Spleen (tissue), 11 donors: ENCODE measurements at regions not wholly inside any gene's neighbourhood (a gene's known extent, or its start where the extent isn't known, plus 50 kb on each side); places are given as distances from the start of the nearest gene placed in this dataset.

Experiments used
- DNase-seq: peaks from one replicate; pipeline ENCODE4 v3.0.0-alpha.2; 2020
- H3K27ac ChIP-seq, 8 donors: fragments of 200-600 bp; sonication (generic) in 7 of 8; 1 replicate in 4 of 8; 2 replicates in 4 of 8; pipeline versions ENCODE4 v1.5.0 to v1.8.0; 2016 to 2021; ENCODE audit warnings: inconsistent platforms in 4 of 8, mild to moderate bottlenecking in 4 of 8, moderate library complexity in 1 of 8
- H3K27me3 ChIP-seq, 7 donors: fragments of 200-600 bp; sonication (generic) in 6 of 7; replicated peaks in 1 of 7; 1 replicate in 4 of 7; 2 replicates in 3 of 7; pipeline versions ENCODE4 v1.5.0 to v1.8.0; 2016 to 2021; ENCODE audit warnings: inconsistent platforms in 3 of 7, mild to moderate bottlenecking in 1 of 7
- H3K36me3 ChIP-seq, 6 donors: fragments of 200-600 bp; sonication (generic) in 5 of 6; 1 replicate in 4 of 6; 2 replicates in 2 of 6; pipeline versions ENCODE4 v1.5.0 to v1.8.0; 2016 to 2021; ENCODE audit warnings: inconsistent platforms in 2 of 6
- H3K4me1 ChIP-seq, 6 donors: fragments of 200-600 bp; sonication (generic) in 5 of 6; 1 replicate in 3 of 6; 2 replicates in 3 of 6; pipeline versions ENCODE4 v1.5.0 to v1.8.0; 2016 to 2021; ENCODE audit warnings: inconsistent platforms in 3 of 6
- H3K4me3 ChIP-seq, 8 donors: fragments of 200-600 bp; sonication (generic) in 7 of 8; 1 replicate in 4 of 8; 2 replicates in 4 of 8; pipeline versions ENCODE4 v1.5.0 to v1.8.0; 2016 to 2021; ENCODE audit warnings: inconsistent platforms in 4 of 8, mild to moderate bottlenecking in 4 of 8, moderate library complexity in 2 of 8
- H3K9me3 ChIP-seq, 8 donors: fragments of 200-600 bp; sonication (generic) in 7 of 8; 1 replicate in 4 of 8; 2 replicates in 4 of 8; pipeline versions ENCODE4 v1.5.0 to v1.8.0; 2016 to 2021; ENCODE audit warnings: inconsistent platforms in 4 of 8
- POLR2A ChIP-seq, 3 donors: fragments of 450-650 bp; IDR thresholded peaks; one replicate each; pipeline ENCODE4 v1.5.1; 2017; ENCODE audit warnings: antibody characterized with exemption in 3 of 3, mild to moderate bottlenecking in 1 of 3
- POLR2AphosphoS5 ChIP-seq, 3 donors: sonication (generic); formaldehyde crosslinking; IDR thresholded peaks; one replicate each; pipeline ENCODE4 v1.5.1; 2017; ENCODE audit warnings: antibody characterized with exemption in 3 of 3
- WGBS, 5 donors: extraction: QIAGEN DNeasy Blood & Tissue Kit in 3 of 5; methylation state at CpG; one replicate each; pipeline versions ENCODE4 v1.1.5 to v1.1.7; 2013 to 2018; 5-methylcytosine and 5-hydroxymethylcytosine counted together
- intact Hi-C: fragments of 100-400 bp; cut with DNase I; formaldehyde crosslinking; loops from one replicate; pipeline ENCODE4 v1.15.0; 2023; ENCODE audit warnings: low total_unique reads
- TF ChIP-seq, protein P1 (sequence below), 11 experiments: fragments of 200-600 bp in 7 of 11; fragments of 450-650 bp in 4 of 11; sonication (generic) in 4 of 11; IDR thresholded peaks in 8 of 11; conservative IDR thresholded peaks in 3 of 11; 1 replicate in 7 of 11; 2 replicates in 4 of 11; pipeline versions ENCODE4 v1.4.0 to v1.8.0; 2016 to 2021; ENCODE audit warnings: antibody characterized with exemption in 11 of 11, inconsistent platforms in 4 of 11, mild to moderate bottlenecking in 1 of 11
- donor health status: healthy with polysubstance abuse.
- donor health status: DM: no; HTN: no; CAD: no; lungs with moderate emphysema.
- donor health status: DM: no; HTN: no; CAD: no.
- donor health status: Bipolar disorder and iron deficiency.
- donor health status: healthy.
- donor health status: DM: no; HTN: no; CAD: no.
- donor health status: DM: yes; HTN: yes; CAD: no.

DNA sequence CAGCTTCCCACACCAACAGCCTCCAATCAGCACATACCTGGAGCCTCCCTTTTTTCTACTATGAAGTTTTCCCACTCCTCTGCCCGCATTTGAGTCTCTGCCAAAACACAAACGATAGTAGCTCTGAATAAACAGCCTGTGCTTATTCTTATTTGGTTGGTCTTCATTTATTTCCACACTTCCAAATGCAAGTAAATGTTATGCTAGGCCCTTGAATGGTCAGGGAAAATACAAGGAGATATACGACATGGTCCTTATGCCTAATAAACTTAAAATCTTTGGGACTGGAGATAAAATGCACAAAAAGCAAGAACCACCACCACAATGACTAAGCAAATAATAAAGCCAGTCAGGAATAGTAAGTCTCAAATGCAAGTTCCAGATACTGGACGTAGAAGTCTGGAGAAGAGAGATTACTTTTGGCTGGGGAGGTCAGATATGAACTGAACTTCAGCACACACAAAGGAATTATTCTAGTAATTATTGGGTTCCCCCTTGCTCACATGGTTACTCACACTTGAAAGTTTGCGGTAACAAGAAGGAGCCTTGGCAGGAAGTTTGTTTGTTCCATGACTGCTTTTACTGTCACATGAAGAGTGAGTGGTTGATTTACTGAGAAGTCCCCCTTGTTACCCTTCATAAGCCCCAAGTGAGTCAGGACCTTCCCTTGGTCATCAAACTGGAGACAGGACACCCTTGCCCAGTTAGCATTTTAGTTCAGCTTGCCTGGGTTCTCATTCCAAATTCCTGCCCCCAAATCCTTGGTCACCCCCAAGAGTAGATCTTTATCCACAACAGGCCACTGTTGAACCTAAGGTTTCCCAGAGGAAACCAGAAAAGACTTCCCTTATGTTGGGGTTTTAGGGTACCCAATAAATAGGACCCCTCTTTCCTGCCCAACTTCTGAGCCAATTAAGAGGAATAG lies 511.2 kb upstream of the JARID2 start:
- intact Hi-C loops = no loop called here
- H3K36me3 ChIP-seq = no peaks in the 10 kb centered on the region
- WGBS, 5 donors = 36 to 56% (median 55%) methylated on average over 5 of the region's 5 CpGs
- H3K27me3 ChIP-seq = no peaks in the 10 kb centered on the region
- peaks cover 22 to 97% (median 61%) of the 10 kb centered on the region in 6 donors for H3K4me1 ChIP-seq
- H3K9me3 ChIP-seq = no peaks in the 10 kb centered on the region
- no peak for DNase-seq
- TF ChIP-seq POLR2AphosphoS5 (IDR thresholded peaks at IDR 0.05) (peak in 1 of 3 donors; percentile 57), POLR2A (IDR thresholded peaks at IDR 0.05) (no peak)
- H3K4me3 ChIP-seq = peak overlapping the region in 1 of 8 donors; percentile 34
- peak overlapping the region in 6 of 8 donors; percentile 33 to 78 (median 70) for H3K27ac ChIP-seq

DNA sequence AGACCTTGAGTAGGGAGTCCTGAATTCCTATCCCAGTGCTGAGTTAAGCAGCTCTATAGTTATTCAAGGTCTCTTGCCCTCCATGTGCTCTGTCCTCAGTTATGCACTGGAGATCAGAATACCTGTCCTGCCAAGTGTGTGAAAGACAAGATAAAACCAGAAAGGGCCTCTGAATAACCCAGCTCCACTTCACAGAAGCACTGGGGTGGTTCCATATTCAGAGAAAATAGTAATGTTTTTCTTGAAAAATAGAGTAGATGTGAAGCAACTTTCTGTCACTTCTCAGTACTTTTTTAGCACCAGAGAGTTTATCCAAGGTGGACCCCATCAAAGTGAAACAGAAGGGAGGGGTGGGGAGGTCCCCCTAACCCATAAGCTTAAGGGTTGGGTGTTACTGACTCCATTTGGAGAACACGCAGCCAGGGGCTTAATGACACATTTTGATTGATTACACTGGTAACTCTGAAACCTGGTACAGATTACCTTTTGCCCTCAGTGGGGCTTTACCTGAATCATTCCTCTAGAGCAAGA lies 509.8 kb upstream of the JARID2 start:
- intact Hi-C loops = no loop called here
- no peak for DNase-seq
- 86 to 91% (median 90%) methylated on average over 1 of the region's 1 CpG for WGBS, 5 donors

DNA sequence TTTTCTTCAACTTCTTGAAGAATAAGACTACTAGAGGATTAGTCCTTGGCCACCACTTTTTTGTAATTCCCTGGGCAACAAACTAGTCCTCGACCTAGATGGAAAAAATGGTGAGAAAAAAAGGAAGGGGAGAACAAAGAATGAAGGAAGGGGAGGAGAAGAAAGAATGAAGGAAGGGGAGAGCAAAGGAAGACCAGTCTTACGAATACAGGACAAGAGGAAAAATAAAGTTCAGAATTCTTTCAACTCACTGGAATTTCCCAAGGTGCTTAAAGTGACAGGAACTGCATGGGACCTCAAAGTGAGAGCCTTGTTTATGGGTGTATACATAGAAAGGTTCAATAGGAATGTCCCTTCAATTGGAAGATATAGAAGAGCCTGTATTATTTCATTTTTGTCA lies 509.3 kb upstream of the JARID2 start:
- WGBS, 5 donors = 77 to 84% (median 81%) methylated on average over 2 of the region's 2 CpGs
- intact Hi-C loops = no loop called here
- peaks cover 18 to 80% (median 55%) of the 10 kb centered on the region in 6 donors for H3K4me1 ChIP-seq
- no peak for DNase-seq
- H3K9me3 ChIP-seq = no peaks in the 10 kb centered on the region
- H3K27me3 ChIP-seq = no peaks in the 10 kb centered on the region
- TF ChIP-seq, protein P1, sequence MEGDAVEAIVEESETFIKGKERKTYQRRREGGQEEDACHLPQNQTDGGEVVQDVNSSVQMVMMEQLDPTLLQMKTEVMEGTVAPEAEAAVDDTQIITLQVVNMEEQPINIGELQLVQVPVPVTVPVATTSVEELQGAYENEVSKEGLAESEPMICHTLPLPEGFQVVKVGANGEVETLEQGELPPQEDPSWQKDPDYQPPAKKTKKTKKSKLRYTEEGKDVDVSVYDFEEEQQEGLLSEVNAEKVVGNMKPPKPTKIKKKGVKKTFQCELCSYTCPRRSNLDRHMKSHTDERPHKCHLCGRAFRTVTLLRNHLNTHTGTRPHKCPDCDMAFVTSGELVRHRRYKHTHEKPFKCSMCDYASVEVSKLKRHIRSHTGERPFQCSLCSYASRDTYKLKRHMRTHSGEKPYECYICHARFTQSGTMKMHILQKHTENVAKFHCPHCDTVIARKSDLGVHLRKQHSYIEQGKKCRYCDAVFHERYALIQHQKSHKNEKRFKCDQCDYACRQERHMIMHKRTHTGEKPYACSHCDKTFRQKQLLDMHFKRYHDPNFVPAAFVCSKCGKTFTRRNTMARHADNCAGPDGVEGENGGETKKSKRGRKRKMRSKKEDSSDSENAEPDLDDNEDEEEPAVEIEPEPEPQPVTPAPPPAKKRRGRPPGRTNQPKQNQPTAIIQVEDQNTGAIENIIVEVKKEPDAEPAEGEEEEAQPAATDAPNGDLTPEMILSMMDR (IDR thresholded peaks at IDR 0.05 in 8 of 11, conservative IDR thresholded peaks at IDR 0.05 in 3 of 11) = no peak
- TF ChIP-seq POLR2A (IDR thresholded peaks at IDR 0.05) = no peak
- TF ChIP-seq POLR2AphosphoS5 (IDR thresholded peaks at IDR 0.05) = no peak
- H3K36me3 ChIP-seq = no peaks in the 10 kb centered on the region
- no peak overlapping the region for H3K27ac ChIP-seq
- no peak overlapping the region for H3K4me3 ChIP-seq

More for the DNA sequence above, 509.8 kb upstream of the JARID2 start:
- Histone ChIP-seq H3K4me3 (no peak overlapping the region), H3K36me3 (no peaks in the 10 kb centered on the region), H3K27me3 (no peaks in the 10 kb centered on the region), H3K27ac (peak overlapping the region in 1 of 8 donors; percentile 78), H3K9me3 (no peaks in the 10 kb centered on the region), H3K4me1 (peaks cover 18 to 85% (median 55%) of the 10 kb centered on the region in 6 donors)
- TF ChIP-seq POLR2A (IDR thresholded peaks at IDR 0.05) (no peak), POLR2AphosphoS5 (IDR thresholded peaks at IDR 0.05) (no peak)
- TF ChIP-seq, protein P1 (IDR thresholded peaks at IDR 0.05 in 8 of 11, conservative IDR thresholded peaks at IDR 0.05 in 3 of 11) = no peak

DNA sequence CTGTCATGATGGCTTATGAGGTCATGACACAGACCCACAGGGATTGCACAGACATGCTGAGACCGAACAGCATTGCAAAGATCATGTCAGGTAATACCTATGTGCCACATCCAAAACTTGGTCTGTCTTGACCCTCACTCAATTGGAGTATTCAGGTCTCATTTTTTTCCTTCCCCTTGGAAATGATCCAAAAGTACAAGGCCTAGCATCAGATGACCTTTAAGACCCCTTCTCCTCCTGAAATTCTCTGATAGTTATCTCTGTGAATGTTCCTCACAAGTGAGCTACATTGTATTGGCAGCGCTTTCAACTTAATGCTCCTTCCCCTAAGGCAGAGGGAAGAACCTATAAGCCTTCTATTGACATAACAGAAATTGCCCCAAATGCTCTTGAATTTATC lies 507.4 kb upstream of the JARID2 start:
- Histone ChIP-seq H3K9me3 (no peaks in the 10 kb centered on the region), H3K27ac (peak overlapping the region in 5 of 8 donors; percentile 32 to 74 (median 39)), H3K27me3 (no peaks in the 10 kb centered on the region), H3K4me3 (no peak overlapping the region), H3K36me3 (no peaks in the 10 kb centered on the region), H3K4me1 (peaks cover 12 to 67% (median 38%) of the 10 kb centered on the region in 6 donors)
- TF ChIP-seq POLR2AphosphoS5 (IDR thresholded peaks at IDR 0.05) (no peak), POLR2A (IDR thresholded peaks at IDR 0.05) (no peak)
- TF ChIP-seq, protein P1 (IDR thresholded peaks at IDR 0.05 in 8 of 11, conservative IDR thresholded peaks at IDR 0.05 in 3 of 11) = no peak
- 84 to 100% (median 93%) methylated on average over 2 of the region's 2 CpGs for WGBS, 5 donors
- intact Hi-C loops = no loop called here
- no peak for DNase-seq
